Activated CD8-positive, alpha-beta memory T cell treated with anti-CD3 and anti-CD28 coated beads, Interleukin-2, amount 50 U/mL, for 24 hours (primary cell): ENCODE measurements at regions not wholly inside any gene's neighbourhood (a gene's known extent, or its start where the extent isn't known, plus 50 kb on each side); places are given as distances from the start of the nearest gene placed in this dataset.

Experiments used
- DNase-seq: peaks from one replicate; pipeline ENCODE4 v3.0.0-alpha.2; 2020; ENCODE audit errors: extremely low read depth

DNA sequence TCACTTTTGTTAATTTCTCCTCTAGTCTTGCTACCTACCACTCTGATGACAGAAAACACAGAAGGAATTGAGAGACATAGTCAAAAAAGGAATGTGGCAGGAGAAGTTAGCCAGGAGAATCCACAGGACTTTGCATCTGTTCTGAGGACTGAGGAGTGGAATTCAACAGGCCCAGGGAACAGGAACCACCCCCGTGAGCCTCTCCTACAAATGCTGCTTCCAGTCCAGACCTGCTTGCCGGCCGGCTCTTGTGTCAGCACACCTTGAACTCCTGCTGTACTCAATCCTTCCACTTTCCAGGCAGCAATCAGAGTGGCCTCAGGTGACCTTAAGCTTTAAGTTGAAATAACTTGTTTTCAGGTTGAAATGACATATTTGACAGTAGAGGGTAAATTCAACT is 903.1 kb downstream of the BCL11B start:
- DNase-seq: no peak

- no peak for DNase-seq
These were observed 902.7 kb downstream of the BCL11B start for GRCh38 chr14:98369344-98369743.

GRCh38 chr14:98370352-98370751 is 901.6 kb downstream of the BCL11B start:
- DNase-seq: no peak

DNA sequence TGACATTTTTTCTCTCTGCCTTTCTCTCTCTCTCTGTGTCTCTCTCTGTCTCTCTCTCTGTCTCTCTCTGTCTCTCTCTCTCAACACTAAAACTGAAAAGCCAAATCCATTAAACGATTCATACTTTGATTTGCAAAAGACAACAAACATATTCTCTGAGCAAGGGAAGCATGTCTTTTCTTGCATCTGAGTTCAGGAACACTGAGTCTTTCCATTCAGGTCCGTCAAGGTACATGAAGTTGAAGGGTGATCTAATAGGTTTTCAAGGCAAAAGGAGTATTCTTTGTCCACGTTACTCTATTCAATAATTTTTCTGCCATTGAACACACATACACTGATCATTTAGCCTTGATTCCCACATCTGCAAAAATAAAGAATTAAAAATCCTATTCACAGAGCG is 900.9 kb downstream of the BCL11B start:
- no peak for DNase-seq

- DNase-seq: no peak
These were observed 897.9 kb downstream of the BCL11B start for GRCh38 chr14:98374136-98374535.

- DNase-seq: no peak
These were observed 896.4 kb downstream of the BCL11B start for GRCh38 chr14:98375566-98375965.

DNA sequence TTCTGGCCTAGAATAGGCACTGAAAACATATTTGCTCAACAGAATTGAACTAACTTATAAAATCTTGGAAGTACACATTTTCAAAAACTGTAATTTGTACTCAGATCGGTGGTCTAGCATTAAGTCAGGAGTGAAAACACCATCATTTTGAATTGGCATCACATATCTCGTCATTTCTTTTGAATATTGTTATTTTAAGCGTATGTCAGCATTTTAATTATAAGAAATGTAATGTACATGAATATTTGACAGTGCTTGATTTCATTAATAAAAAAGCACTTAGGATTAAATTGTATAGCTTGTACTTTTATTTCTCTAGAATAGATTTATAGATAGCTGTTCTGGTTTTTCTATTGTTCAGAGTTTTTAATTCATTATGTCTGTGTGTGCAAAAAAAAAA is 892.2 kb downstream of the BCL11B start:
- no peak for DNase-seq

- DNase-seq: no peak
These were observed 889.3 kb downstream of the BCL11B start for GRCh38 chr14:98382662-98383061.

DNA sequence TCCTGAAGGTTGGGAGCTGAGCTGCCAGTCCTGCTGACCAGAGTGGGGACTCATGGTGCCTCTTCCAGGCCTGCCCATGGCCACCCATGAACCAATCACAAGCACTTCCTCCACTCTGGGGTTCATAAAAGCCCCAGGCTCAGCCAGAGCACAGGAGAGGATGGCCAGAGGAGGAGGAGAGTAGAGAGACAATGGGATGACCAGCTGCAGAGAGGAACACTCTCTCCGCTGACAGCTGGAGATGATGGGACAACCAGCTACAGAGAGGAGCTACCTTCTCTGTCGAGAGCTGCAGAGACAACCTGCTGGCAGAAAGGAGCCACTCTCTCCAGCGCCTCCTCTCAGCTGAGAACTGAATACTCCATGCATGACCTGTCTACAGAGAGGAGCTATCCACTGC is 886.1 kb downstream of the BCL11B start:
- no peak for DNase-seq

- no peak for DNase-seq
These were observed 880.9 kb downstream of the BCL11B start for GRCh38 chr14:98391061-98391460.

DNA sequence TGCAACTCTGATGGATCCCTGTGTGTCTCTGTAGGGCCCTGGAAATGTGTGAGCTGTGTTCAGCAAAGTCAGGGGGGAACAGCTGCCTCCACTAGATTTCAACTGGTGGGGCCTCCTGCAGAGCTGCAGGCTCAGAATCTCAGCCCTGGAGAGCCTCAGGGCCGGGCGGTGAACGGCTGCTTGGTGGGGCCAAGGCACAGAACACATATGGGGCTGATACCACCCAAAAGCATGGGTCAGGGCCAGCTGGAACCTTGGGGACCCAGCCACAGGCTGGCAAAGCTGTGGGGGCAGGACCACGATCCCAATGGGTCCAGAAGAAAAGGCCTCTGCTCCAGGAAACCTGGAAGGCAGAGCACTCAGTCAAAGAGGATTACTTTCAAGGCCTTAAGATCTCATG is 878.5 kb downstream of the BCL11B start:
- DNase-seq: no peak

GRCh38 chr14:98404811-98405210 is 867.2 kb downstream of the BCL11B start:
- DNase-seq: no peak

GRCh38 chr14:98408024-98408555 is 863.9 kb downstream of the BCL11B start:
- DNase-seq: no peak

GRCh38 chr14:98408713-98409112 is 863.3 kb downstream of the BCL11B start:
- no peak for DNase-seq

DNA sequence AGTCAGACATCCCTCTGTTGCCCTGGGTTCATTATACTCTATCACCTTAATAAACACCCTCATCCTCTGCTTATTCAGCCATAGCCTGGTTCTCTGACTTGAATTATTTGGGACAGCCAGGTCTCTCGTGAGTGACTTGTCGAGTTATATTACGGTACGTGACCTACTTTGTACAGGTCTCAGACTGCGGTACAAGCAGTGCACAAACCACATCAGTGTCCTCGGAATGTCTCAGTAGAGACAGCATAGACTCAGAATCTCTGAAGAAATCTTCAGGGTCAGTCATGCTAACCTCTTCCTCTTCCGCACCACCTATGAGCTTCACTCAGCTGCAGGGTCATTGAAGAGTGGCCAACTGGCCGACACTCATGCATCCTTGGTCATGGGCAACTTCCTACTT is 860.8 kb downstream of the BCL11B start:
- no peak for DNase-seq

- DNase-seq: no peak
These were observed 859.6 kb downstream of the BCL11B start for GRCh38 chr14:98412431-98412830.

GRCh38 chr14:98415766-98416165 is 856.2 kb downstream of the BCL11B start:
- DNase-seq: no peak

- no peak for DNase-seq
These were observed 855.0 kb downstream of the BCL11B start for GRCh38 chr14:98417001-98417400.

- no peak for DNase-seq
These were observed 843.5 kb downstream of the BCL11B start for GRCh38 chr14:98428483-98428994.

DNA sequence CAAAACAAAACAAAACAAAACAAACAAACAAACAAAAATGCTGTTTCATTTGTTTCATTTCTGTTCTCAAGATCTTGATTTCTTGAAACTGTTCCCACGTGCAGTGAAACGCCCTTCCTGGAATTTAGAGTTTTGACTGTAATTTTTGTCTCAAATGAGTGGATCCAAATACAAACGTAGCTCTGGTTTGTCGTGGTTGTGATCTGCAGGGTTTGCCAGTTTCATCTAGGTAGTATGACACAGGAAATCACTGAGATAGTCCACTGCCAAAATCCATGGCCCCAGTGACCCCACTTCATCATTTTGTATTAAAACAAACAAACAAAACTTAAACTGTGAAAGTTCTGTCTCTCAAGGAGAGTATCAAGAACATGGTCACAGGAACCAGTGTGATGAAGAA is 838.6 kb downstream of the BCL11B start:
- no peak for DNase-seq

DNA sequence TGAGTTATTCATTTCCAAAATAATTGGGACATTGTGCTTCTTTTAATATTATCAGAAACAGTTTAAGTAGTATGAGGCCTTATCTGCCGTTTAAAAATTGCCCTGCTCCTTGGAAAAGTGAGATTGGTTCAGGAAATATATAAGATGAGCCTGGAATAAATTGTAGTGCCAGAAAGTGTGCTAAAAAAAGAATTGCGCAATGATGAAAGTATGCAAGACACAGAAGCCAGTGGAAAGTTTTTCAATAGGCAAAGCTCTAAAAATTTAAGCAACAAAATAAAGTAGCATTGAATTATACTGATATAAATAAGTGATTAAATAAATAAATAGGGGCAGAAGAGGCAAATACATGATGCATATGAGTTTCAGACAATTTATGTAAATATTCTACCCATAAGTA is 834.9 kb downstream of the BCL11B start:
- no peak for DNase-seq

GRCh38 chr14:98444077-98444476 is 827.9 kb downstream of the BCL11B start:
- no peak for DNase-seq

DNA sequence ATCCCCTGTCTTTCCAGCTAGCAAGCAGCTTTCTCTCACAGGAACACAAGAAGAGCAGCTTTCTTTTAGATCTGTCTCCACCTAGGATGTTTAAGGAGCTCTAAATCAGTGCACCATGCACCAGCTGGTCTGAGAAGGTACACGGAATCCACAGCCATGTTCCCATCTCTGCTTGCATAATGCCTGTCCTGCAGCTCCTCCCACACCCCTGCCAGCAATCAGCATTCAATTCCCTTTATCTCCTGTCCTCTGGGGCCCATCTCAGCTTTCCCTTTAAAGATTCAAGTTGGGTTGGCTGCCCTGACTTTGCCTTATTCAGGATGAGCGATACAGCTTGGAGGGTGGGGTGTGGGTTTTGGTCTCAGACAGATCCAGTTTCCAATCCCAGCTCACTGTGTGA is 826.3 kb downstream of the BCL11B start:
- no peak for DNase-seq

GRCh38 chr14:98446508-98446907 is 825.5 kb downstream of the BCL11B start:
- DNase-seq: no peak
